Endothelial cell of umbilical vein (primary cell): ENCODE measurements at regions not wholly inside any gene's neighbourhood (a gene's known extent, or its start where the extent isn't known, plus 50 kb on each side); places are given as distances from the start of the nearest gene placed in this dataset.

Experiments used
- BruUV-seq: library from RNA; stranded (reverse); fragments of 400-500 nt; replicated peaks from 2 replicates; lab custom pipeline; 2021; lab: Mats Ljungman, UMichigan
- CTCF ChIA-PET: fragments of 300-600, 350-600 bp; sonication (Branson Sonifier 250); formaldehyde crosslinking; loops from one replicate; lab custom pipeline; 2021; ENCODE audit warnings: antibody characterized with exemption, inconsistent platforms; lab: Charles Lee
- POLR2A ChIA-PET: fragments of 300-600, 350-600 bp; sonication (Branson Sonifier 250); formaldehyde crosslinking; loops from one replicate; lab custom pipeline; 2021; ENCODE audit warnings: antibody characterized with exemption, inconsistent platforms; lab: Charles Lee
- DNase-seq: peaks from one replicate; pipeline ENCODE4 v3.0.0-alpha.2; 2011; ENCODE audit warnings: low read depth, low spot score
- FAIRE-seq: peaks from 2 replicates; lab custom pipeline; 2011; peaks lifted over from hg19 to GRCh38; lab: Jason Lieb, UNC
- H2AFZ ChIP-seq: 2 replicates; pipeline ENCODE4 v1.6.0; 2012; ENCODE audit warnings: low read depth, low read length, control low read depth, inconsistent platforms
- H3K27ac ChIP-seq: 2 replicates; pipeline ENCODE4 v1.5.1; 2011; ENCODE audit warnings: low read depth, mild to moderate bottlenecking, control low read depth, low read length, moderate library complexity; ENCODE audit not compliant: insufficient read depth
- H3K27me3 ChIP-seq, 2 experiments: 2 replicates each; pipeline versions ENCODE4 v1.6.0 to v1.6.1; 2011; ENCODE audit warnings: low read length in 2 of 2, mixed read lengths in 1 of 2; ENCODE audit not compliant: control insufficient read depth in 2 of 2, insufficient read depth in 2 of 2
- H3K36me3 ChIP-seq, 2 experiments: 2 replicates in 1 of 2; 3 replicates in 1 of 2; pipeline ENCODE4 v1.5.1; 2011; ENCODE audit warnings: low read length in 2 of 2, mild to moderate bottlenecking in 1 of 2, moderate library complexity in 1 of 2; ENCODE audit not compliant: control insufficient read depth in 2 of 2, insufficient read depth in 2 of 2; ENCODE audit errors: extremely low read depth in 1 of 2
- H3K4me1 ChIP-seq: 3 replicates; pipeline ENCODE4 v1.5.1; 2011; ENCODE audit warnings: mild to moderate bottlenecking, low read length; ENCODE audit not compliant: control insufficient read depth, insufficient read depth; ENCODE audit errors: extremely low read depth
- H3K4me2 ChIP-seq: 2 replicates; pipeline ENCODE4 v1.6.1; 2011; ENCODE audit warnings: low read length, control low read depth, mixed read lengths; ENCODE audit not compliant: insufficient read depth
- H3K4me3 ChIP-seq, 3 experiments: fragments of 200-600 bp in 1 of 3; sonication (generic), shearing (Covaris generic) in 1 of 3; replicated peaks in 1 of 3; 2 replicates each; pipeline ENCODE4 v1.5.1; 2011 to 2016; ENCODE audit warnings: control low read depth in 3 of 3, low read length in 3 of 3, mild to moderate bottlenecking in 2 of 3, inconsistent platforms in 1 of 3, low read depth in 1 of 3, moderate library complexity in 1 of 3; ENCODE audit not compliant: insufficient read depth in 1 of 3
- H3K79me2 ChIP-seq: 2 replicates; pipeline ENCODE4 v1.6.0; 2012; ENCODE audit warnings: low read length, inconsistent platforms; ENCODE audit not compliant: control insufficient read depth, insufficient read depth
- H3K9ac ChIP-seq: replicated peaks from 2 replicates; pipeline ENCODE3; 2011; ENCODE audit warnings: low read length, control low read depth; ENCODE audit not compliant: insufficient read depth; ENCODE audit errors: extremely low read depth
- H3K9me1 ChIP-seq: replicated peaks from 3 replicates; pipeline ENCODE4 v1.6.0; 2011; ENCODE audit warnings: mild to moderate bottlenecking, low read length; ENCODE audit not compliant: control insufficient read depth, insufficient read depth; ENCODE audit errors: extremely low read depth
- H3K9me3 ChIP-seq: replicated peaks from 2 replicates; pipeline ENCODE4 v1.5.1; 2012; ENCODE audit warnings: low read length, inconsistent platforms; ENCODE audit not compliant: control insufficient read depth, insufficient read depth
- H4K20me1 ChIP-seq: replicated peaks from 2 replicates; pipeline ENCODE3; 2011; ENCODE audit warnings: mild to moderate bottlenecking, low read length; ENCODE audit not compliant: control insufficient read depth, insufficient read depth; ENCODE audit errors: extremely low read depth
- EZH2 ChIP-seq: IDR thresholded peaks from 2 replicates; pipeline ENCODE4 v1.6.1; 2012; ENCODE audit warnings: borderline replicate concordance, low read depth, mild to moderate bottlenecking, moderate library complexity, low read length, inconsistent platforms; ENCODE audit not compliant: severe bottlenecking
- FOS ChIP-seq: IDR thresholded peaks from 2 replicates; pipeline ENCODE4 v1.6.1; 2011; ENCODE audit warnings: mild to moderate bottlenecking, low read length, moderate library complexity, borderline replicate concordance; ENCODE audit not compliant: insufficient read depth
- GATA2 ChIP-seq: IDR thresholded peaks from 2 replicates; pipeline ENCODE4 v1.7.0; 2011; ENCODE audit warnings: low read depth, mild to moderate bottlenecking, moderate library complexity, mixed read lengths, low read length; ENCODE audit not compliant: insufficient read length, insufficient read depth
- JUN ChIP-seq: IDR thresholded peaks from 2 replicates; pipeline ENCODE4 v1.6.1; 2011; ENCODE audit warnings: borderline replicate concordance, low read depth; ENCODE audit not compliant: insufficient read length, insufficient read depth
- MYC ChIP-seq: IDR thresholded peaks from one replicate; pipeline ENCODE4 v1.6.1; 2011; ENCODE audit warnings: mild to moderate bottlenecking, low read depth, low read length
- POLR2A ChIP-seq: IDR thresholded peaks from 2 replicates; pipeline ENCODE4 v1.6.1; 2012; ENCODE audit warnings: low read depth, mild to moderate bottlenecking, control low read depth, low read length
- POLR2AphosphoS5 ChIP-seq: IDR thresholded peaks from 2 replicates; pipeline ENCODE4 v1.6.1; 2012; ENCODE audit warnings: low read depth, mild to moderate bottlenecking, control low read depth, low read length, moderate library complexity; ENCODE audit not compliant: insufficient read depth
- dilution Hi-C: fragments of 300-500 bp; cut with MboI; formaldehyde crosslinking; loops from one replicate; pipeline ENCODE4 v1.15.0; 2019; ENCODE audit warnings: low sequenced_read_pairs; ENCODE audit not compliant: extremely low pct_ligation_motif_present
- intact Hi-C: fragments of 100-400 bp; cut with micrococcal nuclease; formaldehyde crosslinking; loops from one replicate; pipeline ENCODE4 v1.10.0; 2022
- TF ChIP-seq, protein P1 (sequence below): IDR thresholded peaks from 2 replicates; pipeline ENCODE4 v1.6.1; 2011; ENCODE audit not compliant: insufficient read depth, insufficient read length
- TF ChIP-seq, protein P2 (sequence below), 2 donors: IDR thresholded peaks; 1 replicate in 1 of 2; 2 replicates in 1 of 2; pipeline ENCODE4 v1.5.1; 2011; ENCODE audit warnings: low read length in 2 of 2, mild to moderate bottlenecking in 2 of 2, moderate library complexity in 2 of 2, control low read depth in 1 of 2, inconsistent platforms in 1 of 2, low read depth in 1 of 2; ENCODE audit not compliant: insufficient read depth in 1 of 2; ENCODE audit errors: extremely low read depth in 1 of 2

DNA sequence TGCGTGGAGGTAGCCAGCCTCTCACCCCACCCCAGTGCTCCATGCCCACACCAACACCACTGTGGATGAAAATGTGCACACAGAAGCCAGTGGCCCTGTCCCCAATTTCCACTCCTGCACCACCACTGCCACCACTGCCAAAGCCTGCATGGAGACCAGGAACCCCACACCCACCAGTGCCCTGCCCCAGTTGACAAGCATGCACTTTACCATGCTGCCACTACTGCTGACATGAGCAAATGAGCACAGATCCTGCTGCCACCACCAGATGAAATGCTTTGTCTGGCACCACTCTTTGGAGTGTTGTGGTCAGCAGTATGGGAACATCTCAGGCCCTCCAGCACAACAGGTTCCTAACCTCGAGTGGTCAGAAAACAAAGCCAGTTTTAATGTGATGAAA is 104.1 kb downstream of the ATXN7L3B start:
- Histone ChIP-seq H3K79me2 (no peaks in the 10 kb centered on the region), H3K9me1 (no peaks in the 10 kb centered on the region)
- TF ChIP-seq JUN (no peak), GATA2 (no peak), MYC (no peak)

DNA sequence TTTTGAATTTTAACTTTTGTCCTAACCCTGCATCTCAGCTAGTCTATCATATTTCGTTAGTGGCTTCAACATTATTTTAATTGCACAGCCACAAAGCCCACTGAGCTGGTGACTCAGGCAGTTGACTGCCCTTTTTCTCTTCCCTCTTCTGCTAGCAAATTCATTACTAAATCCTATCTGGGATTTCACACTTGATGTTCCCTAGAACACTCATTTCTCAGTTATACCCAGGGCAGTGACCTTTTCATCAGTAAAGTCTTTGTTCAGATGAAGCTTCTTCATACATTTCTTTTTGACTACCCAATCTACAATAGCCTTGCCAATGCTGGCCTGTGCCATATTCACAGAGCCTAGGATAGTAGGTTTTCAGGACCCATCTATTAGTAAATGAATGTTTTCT is 107.0 kb downstream of the ATXN7L3B start:
- Histone ChIP-seq H4K20me1 (no peaks in the 10 kb centered on the region), H3K27me3 (no peaks in the 10 kb centered on the region), H3K9me1 (no peaks in the 10 kb centered on the region), H3K79me2 (no peaks in the 10 kb centered on the region), H3K4me1 (no peaks in the 10 kb centered on the region), H3K4me2 (no peak overlapping the region), H3K4me3 (no peak overlapping the region), H3K27ac (no peak overlapping the region), H3K9me3 (no peaks in the 10 kb centered on the region), H3K36me3 (no peaks in the 10 kb centered on the region), H3K9ac (no peak overlapping the region), H2AFZ (no peak overlapping the region)
- FAIRE-seq (no peak), DNase-seq (no peak)
- ChIA-PET CTCF (no interaction called here), POLR2A (no interaction called here)
- no TSS peak for BruUV-seq
- dilution Hi-C loops = no loop called here
- TF ChIP-seq POLR2A = no peak
- TF ChIP-seq EZH2 = no peak
- no peak for TF ChIP-seq GATA2
- TF ChIP-seq FOS = no peak
- TF ChIP-seq, protein P1, sequence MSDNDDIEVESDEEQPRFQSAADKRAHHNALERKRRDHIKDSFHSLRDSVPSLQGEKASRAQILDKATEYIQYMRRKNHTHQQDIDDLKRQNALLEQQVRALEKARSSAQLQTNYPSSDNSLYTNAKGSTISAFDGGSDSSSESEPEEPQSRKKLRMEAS = no peak
- TF ChIP-seq POLR2AphosphoS5 = no peak
- TF ChIP-seq, protein P2, sequence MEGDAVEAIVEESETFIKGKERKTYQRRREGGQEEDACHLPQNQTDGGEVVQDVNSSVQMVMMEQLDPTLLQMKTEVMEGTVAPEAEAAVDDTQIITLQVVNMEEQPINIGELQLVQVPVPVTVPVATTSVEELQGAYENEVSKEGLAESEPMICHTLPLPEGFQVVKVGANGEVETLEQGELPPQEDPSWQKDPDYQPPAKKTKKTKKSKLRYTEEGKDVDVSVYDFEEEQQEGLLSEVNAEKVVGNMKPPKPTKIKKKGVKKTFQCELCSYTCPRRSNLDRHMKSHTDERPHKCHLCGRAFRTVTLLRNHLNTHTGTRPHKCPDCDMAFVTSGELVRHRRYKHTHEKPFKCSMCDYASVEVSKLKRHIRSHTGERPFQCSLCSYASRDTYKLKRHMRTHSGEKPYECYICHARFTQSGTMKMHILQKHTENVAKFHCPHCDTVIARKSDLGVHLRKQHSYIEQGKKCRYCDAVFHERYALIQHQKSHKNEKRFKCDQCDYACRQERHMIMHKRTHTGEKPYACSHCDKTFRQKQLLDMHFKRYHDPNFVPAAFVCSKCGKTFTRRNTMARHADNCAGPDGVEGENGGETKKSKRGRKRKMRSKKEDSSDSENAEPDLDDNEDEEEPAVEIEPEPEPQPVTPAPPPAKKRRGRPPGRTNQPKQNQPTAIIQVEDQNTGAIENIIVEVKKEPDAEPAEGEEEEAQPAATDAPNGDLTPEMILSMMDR (IDR thresholded peaks at IDR 0.05; ENCODE audit: extremely low read depth in 1 of 2, insufficient read depth in 1 of 2, low read depth in 1 of 2, low read length in 2 of 2) = no peak
- TF ChIP-seq JUN = no peak
- TF ChIP-seq MYC = no peak
- intact Hi-C loops = no loop called here

More for the DNA sequence above, 104.1 kb downstream of the ATXN7L3B start:
- H3K4me3 ChIP-seq = no peak overlapping the region
- H3K4me1 ChIP-seq = no peaks in the 10 kb centered on the region
- FAIRE-seq (no peak), DNase-seq (no peak)
- H3K27ac ChIP-seq = no peak overlapping the region
- H4K20me1 ChIP-seq = no peaks in the 10 kb centered on the region
- H3K9me3 ChIP-seq = no peaks in the 10 kb centered on the region
- no peaks in the 10 kb centered on the region for H3K36me3 ChIP-seq
- H3K9ac ChIP-seq = no peak overlapping the region
- no TSS peak for BruUV-seq
- intact Hi-C loops = no loop called here
- dilution Hi-C loops = no loop called here
- CTCF ChIA-PET = no interaction called here
- POLR2A ChIA-PET = no interaction called here
- no peaks in the 10 kb centered on the region for H3K27me3 ChIP-seq
- H2AFZ ChIP-seq = no peak overlapping the region
- no peak overlapping the region for H3K4me2 ChIP-seq
